ENCODE measurements at regions not wholly inside any gene's neighbourhood (a gene's known extent, or its start where the extent isn't known, plus 50 kb on each side); places are given as distances from the start of the nearest gene placed in this dataset.

GRCh38 chr20:40770564-40771307, 81.7 kb upstream of the MAFB start:
- ATAC-seq: no peak

DNA sequence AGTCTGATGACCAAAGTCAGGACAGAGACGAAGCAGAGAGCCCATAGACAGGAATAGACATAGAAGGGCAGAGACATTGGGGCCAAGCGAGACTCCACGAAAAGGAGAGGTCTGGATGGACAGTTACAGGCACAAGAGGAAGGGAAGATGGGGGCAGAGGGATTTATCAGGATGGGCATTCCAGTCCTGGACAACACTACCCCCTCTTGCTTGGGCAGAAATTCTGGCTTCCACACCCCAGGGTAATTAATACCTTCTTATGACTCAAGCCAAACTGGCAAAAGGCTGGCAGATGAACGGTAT, 82.2 kb upstream of the MAFB start:
- no peak for ATAC-seq

- no peak for ATAC-seq
Measured at GRCh38 chr20:40771848-40772511, 82.9 kb upstream of the MAFB start.

- no peak for ATAC-seq
Measured at GRCh38 chr20:40773376-40773775, 84.3 kb upstream of the MAFB start.

DNA sequence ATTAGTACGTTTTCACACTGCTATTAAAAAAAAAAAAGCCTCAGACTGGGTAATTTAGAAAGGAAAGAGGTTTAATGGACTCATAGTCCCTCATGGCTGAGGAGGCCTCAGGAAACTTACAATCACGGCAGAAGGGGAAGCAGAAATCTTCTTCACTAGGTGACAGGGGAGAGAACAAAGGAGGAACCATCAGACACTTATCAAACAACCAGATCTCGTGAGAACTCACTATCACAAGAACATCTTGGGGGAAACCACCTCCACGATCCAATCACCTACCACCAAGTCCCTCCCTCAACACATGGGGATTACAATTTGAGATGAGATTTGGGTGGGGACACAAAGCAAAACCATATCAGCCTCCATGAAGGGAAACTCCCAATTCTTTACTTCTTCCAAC, 85.2 kb upstream of the MAFB start:
- ATAC-seq: no peak

DNA sequence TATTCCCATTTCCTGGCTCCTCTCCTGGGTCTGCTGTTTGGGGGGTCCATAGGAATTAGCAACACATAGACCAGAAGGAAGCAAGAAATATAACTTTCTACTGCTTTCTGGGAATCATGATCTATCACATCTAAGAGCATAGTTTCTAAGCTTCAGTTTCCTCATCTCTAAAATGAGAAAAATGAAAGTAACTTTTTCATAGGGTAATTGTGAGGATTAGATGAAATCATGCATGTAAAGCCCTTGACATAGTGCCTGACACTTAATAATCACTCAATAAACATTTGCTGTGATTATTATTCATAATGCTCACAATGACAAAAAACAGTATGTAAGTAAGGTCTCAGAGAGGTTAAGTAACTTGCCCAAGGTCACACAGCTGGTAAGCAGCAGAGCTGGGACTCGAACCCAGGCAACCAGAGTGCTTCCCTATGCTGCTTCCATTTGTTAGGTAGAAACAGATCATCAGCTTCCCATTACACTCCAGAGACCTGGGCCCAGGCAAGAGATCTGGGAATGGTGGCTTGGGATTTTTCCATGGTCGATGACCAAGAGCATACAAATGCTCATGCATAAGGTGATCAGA, 86.6 kb upstream of the MAFB start:
- ATAC-seq: no peak

DNA sequence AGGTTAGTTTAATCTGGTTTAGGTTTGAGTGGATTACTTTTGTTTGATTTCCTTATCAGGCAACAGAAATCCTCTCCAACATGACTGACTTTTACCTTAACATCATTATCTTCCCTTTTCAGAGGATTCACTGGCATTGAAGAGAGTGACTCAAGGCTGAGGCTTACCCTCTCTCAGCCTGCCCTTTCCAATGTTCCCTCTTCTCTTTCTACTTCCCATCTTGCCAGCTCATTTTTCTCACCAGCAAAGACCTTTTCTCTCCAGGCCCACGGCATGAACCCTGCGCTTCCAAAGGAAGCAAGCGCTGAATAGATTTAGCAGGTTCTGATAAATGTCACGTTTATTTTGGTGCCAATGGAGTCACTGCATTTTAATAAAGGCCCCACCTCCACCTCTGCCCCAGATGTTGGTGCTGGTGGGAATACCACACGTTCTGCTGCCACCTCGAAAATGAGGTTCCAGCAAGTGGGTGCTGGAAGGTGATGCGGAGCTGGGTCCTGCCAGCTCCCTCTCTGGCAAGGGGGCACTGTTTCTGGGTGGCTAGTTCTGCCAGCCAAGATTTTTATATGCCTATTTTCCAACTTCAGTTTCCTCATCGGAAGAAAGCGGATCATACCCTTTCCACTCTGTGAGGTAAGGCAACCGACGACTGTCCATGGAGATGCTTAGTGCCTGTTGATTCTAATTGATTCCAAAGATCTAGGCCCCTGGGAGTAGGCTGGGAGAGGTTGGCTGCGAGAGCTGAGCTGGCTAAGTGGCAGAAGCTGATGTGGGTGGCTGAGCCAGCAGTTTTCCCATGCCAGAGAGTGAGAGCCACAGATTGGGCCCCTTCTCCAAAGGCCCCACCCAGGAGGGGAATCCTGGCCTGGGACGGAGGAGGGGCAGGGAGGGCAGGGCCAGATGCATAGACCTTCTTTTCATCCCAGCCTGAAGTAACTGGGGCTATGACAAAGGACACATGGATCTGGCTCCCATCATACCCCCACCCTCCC, 87.7 kb upstream of the MAFB start:
- ATAC-seq: no peak

DNA sequence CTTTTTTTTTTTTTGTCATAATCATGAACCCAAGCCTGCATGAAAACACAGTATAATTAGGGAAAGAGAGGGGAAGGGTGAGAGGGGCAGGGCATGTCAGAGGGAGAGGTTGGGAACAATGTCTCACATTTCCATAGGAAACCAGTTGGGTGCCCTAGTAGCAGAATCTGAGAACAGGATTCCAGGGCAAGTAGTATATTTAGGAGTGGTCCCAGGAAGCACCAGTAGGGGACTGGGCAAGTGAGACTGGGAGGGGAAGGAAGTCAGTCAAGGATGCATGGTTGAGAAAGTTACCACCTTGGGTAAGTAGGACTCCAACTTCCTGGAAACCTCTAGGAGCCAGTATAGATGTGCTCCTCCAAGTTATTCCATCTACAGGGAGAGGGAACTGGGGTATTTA, 88.6 kb upstream of the MAFB start:
- no peak for ATAC-seq

DNA sequence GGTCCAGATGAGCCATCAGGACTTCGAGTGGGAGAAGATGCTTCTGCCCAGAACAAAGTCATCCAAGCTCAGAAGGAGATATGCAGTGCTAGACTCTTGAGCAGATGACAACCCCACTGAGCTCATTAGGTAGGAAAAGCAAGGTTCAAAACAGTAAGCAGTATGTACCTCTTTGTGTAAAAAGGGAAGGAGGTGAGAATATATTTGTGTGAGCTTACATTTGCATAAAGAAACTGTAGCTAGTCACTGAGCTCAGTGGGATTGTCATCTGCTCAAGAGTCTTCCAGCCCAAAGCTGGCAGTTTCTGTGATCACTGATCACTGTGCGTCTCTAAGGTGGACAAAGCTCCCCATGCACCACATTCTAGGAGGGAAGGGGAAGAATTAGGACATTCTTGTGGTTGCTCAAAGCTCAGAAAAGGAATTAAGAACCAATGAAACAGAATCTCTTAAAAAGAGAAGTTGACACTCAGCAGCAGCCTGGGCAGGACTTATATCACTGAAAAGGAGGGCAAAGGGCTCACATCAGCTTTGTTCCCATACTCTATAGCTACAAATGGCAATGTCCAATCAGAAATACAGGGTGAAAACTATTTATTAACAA, 90.0 kb upstream of the MAFB start:
- no peak for ATAC-seq

GRCh38 chr20:40781327-40782042, 92.4 kb upstream of the MAFB start:
- no peak for ATAC-seq

- ATAC-seq: no peak
Measured at GRCh38 chr20:40782043-40782368, 93.0 kb upstream of the MAFB start.

DNA sequence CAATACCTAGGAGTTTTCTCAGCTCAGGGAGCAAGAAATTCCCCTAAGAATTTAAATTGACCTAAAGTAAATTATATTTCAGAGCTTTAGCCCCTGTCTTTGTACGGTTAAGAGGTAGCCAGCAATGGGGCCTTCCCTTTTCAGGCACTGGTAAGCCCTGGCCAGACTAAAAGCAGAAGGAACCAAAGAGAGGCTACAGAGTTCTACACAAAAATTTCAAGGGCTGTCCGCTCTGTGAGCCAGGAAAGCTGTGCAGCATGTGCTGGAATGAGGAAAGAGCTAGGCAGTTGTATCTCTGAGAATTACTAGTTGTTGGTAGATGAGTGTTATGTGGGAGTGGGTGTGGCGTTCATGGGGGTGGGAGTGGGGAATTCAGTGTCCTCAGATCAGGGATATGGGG, 96.3 kb upstream of the MAFB start:
- no peak for ATAC-seq

- ATAC-seq: no peak
Measured at GRCh38 chr20:40786336-40786735, 97.3 kb upstream of the MAFB start.

DNA sequence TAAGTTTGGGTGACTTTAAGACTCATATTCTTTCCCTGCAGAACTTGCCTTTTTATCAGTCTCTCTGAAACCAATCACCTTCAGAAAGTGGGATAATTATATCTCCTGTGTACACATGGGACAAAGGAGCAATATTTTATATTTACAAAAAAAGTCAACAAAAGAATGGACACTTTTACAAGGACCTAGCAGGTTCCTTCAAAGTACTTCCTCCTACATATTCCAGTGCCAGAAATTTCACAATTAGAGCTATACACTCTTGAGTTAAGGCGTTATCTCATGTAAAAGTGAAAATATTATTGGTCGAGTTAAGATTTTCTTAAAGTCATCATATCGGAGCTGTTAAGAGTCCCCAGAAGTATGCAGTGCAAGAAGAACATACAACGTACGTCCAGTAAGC, 98.9 kb upstream of the MAFB start:
- no peak for ATAC-seq

DNA sequence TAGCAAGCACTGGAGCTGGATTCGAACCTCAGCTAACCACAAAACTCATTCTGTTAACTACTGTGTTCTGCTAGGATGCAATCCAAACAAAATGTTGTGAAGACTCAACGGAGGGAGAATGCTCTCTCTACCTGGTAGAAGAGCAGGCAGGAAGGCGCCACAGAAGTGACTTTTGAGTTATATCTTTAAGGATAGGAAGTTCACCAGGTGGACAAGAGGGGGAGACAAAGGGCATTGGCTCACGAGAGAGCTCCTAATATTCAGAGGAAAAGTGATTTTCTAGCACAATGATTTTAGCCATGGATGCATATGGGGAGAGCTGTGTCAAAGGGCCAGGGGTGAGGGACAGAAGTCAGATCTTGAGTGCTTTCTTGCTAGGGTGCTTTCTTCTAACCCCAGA, 108.4 kb upstream of the MAFB start:
- ATAC-seq: no peak

DNA sequence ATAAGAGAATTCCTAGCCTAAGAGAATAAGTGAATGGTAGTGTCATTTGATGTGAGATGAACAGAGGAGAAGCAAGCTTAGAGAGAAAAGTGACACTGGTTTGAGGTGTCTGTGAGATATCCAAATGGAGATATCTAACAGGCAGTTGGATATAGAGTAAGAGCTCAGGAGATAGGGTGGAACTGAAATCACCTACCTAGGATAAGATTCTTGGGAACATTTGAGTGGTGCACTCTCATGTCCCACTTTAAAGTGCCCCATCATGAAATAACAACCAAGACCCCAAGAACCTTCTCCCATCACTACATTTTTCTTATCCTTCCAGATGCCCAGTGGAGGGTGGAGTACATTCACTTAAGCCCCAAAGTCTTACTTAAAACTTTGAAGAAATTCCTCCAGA, 109.0 kb upstream of the MAFB start:
- ATAC-seq: no peak

DNA sequence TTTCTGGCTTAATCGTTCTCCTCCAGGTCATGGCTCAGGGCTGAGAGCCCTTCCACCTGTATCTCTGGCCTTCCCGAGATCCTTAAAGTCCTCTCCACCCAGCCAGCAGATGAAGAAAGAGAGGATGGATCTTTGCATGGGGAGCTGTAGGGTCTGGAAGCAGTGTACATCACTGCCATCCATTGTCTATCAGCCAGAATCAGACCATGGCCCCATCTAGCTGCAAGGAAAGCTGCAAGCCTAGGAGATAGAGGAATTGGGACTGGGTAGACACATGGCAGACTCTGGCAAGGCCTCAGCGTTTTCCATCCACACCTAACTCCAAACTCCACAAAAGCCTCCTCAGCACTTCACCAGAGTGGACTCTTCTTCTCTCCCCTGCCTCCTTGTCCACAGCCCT, 113.8 kb upstream of the MAFB start:
- no peak for ATAC-seq

DNA sequence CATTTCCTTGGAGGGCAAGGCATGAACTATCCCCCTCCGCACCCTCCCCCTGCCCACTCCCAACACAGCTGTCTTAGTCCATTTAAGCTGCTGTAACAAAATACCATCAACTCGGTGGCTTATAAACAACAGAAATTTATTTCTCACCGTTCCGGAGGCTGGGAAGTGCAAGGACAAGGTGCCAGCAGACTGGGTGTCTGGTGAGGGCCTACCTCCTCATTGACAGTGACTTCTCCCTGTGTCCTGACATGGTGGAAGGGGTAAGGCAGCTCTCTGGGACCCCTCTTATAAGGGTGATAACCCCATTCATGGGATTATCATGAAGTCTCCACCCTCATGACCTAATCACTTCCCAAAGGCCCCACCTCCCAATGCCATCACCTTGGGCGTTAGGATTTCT, 114.3 kb upstream of the MAFB start:
- no peak for ATAC-seq

- no peak for ATAC-seq
Measured at GRCh38 chr20:40805592-40805991, 116.6 kb upstream of the MAFB start.

DNA sequence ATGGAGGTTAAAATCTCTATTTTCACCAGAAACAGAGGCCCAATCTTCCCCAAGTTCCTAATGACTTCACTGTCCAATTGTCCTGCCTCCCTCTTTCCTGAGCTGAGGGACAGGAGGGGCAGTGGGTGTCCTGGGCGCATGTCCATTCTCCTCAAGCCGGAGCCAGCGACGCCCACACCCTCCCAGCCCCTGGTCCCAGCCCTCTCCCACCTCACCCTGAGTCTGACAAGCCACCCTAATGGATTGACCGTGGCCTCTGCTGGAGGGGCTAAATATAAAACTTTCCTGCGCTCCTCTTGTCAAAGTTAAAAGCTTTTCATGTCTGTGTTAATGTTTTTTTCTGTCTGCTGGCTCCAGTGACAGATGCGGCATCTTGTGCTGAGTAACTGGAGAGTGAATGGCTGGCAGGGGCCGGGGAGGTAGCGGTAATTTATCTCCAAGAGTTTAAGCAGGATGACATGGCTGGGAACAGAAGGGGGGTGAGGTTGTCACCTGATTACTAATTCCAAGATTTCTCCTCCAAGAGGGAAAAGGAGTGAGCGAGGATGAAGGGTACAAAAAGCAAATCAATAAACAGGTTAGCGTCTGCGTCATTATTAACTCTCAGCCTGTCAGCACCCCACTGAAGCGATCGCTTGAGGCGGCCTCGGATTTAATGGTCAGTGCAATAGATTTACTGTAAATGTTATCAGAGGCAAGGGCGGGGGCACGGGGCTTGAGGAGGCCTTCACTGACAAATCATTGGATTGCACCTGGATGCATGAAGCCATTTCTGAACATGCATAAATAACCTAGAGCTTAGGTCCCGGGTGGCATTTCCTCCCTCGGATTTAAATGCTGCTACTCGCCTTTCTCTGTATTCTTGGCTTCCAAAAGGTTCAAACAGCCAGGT, 118.1 kb upstream of the MAFB start:
- no peak for ATAC-seq

GRCh38 chr20:40807821-40808170, 118.8 kb upstream of the MAFB start:
- ATAC-seq: no peak
